ENCODE measurements at regions not wholly inside any gene's neighbourhood (a gene's known extent, or its start where the extent isn't known, plus 50 kb on each side); places are given as distances from the start of the nearest gene placed in this dataset.

GRCh38 chr4:12137575-12137974 lies 708.9 kb upstream of the HS3ST1 start:
- Histone ChIP-seq H3K4me3 (ENCODE audit: low read length) (no peak overlapping the region), H3K9me3 (ENCODE audit: control insufficient read depth in 2 of 3, low read length in 3 of 3) (no peaks in the 10 kb centered on the region), H3K36me3 (ENCODE audit: control insufficient read depth in 2 of 3, insufficient read depth in 3 of 3, low read length in 3 of 3) (no peaks in the 10 kb centered on the region), H3K4me1 (ENCODE audit: control insufficient read depth in 2 of 2, insufficient read depth in 2 of 2, low read length in 2 of 2) (no peaks in the 10 kb centered on the region), H3K27me3 (ENCODE audit: control insufficient read depth in 2 of 2, insufficient read depth in 2 of 2, low read length in 2 of 2) (no peaks in the 10 kb centered on the region), H3K27ac (ENCODE audit: low read depth, low read length) (no peak overlapping the region)
- Mint-ChIP-seq H3K4me3 (no peak overlapping the region), H3K9me3 (peaks cover 0 to 25% (median 10%) of the 10 kb centered on the region in 11 donors), H3K4me1 (no peaks in the 10 kb centered on the region), H3K27me3 (no peaks in the 10 kb centered on the region), H3K36me3 (no peaks in the 10 kb centered on the region), H3K27ac (no peak overlapping the region)
- CTCF ChIA-PET, result no interaction called here
- POLR2A ChIA-PET, result no interaction called here
- intact Hi-C loops (cut with micrococcal nuclease), result no loop called here
- ATAC-seq (no peak), DNase-seq (no peak)

- H3K27me3 ChIP-seq (ENCODE audit: control insufficient read depth in 2 of 2, insufficient read depth in 2 of 2, low read length in 2 of 2), result no peaks in the 10 kb centered on the region
- ATAC-seq (peak; percentile 55), DNase-seq (no peak)
- H3K4me3 ChIP-seq (ENCODE audit: low read length), result no peak overlapping the region
- Mint-ChIP-seq H3K36me3 (no peaks in the 10 kb centered on the region), H3K4me1 (peaks cover 0 to 1% (median 0%) of the 10 kb centered on the region in 7 donors), H3K9me3 (peaks cover 1 to 22% (median 7%) of the 10 kb centered on the region in 11 donors), H3K27me3 (no peaks in the 10 kb centered on the region), H3K4me3 (no peak overlapping the region), H3K27ac (no peak overlapping the region)
- no peak overlapping the region for H3K27ac ChIP-seq (ENCODE audit: low read depth, low read length)
- CTCF ChIA-PET, result no interaction called here
- intact Hi-C loops (cut with micrococcal nuclease), result no loop called here
- POLR2A ChIA-PET, result no interaction called here
- peaks cover 0 to 3% (median 0%) of the 10 kb centered on the region in 3 experiments for H3K9me3 ChIP-seq (ENCODE audit: control insufficient read depth in 2 of 3, low read length in 3 of 3)
- no peaks in the 10 kb centered on the region for H3K4me1 ChIP-seq (ENCODE audit: control insufficient read depth in 2 of 2, insufficient read depth in 2 of 2, low read length in 2 of 2)
- H3K36me3 ChIP-seq (ENCODE audit: control insufficient read depth in 2 of 3, insufficient read depth in 3 of 3, low read length in 3 of 3), result no peaks in the 10 kb centered on the region
These were observed 697.8 kb upstream of the HS3ST1 start for GRCh38 chr4:12126474-12126873.

GRCh38 chr4:12124138-12124537 lies 695.4 kb upstream of the HS3ST1 start:
- no peak overlapping the region for H3K27ac ChIP-seq (ENCODE audit: low read depth, low read length)
- H3K4me3 ChIP-seq (ENCODE audit: low read length), result no peak overlapping the region
- Mint-ChIP-seq H3K36me3 (no peaks in the 10 kb centered on the region), H3K4me1 (peaks cover 0 to 1% (median 0%) of the 10 kb centered on the region in 7 donors), H3K9me3 (peaks cover 0 to 14% (median 4%) of the 10 kb centered on the region in 11 donors), H3K27me3 (no peaks in the 10 kb centered on the region), H3K27ac (no peak overlapping the region), H3K4me3 (no peak overlapping the region)
- H3K9me3 ChIP-seq (ENCODE audit: control insufficient read depth in 2 of 3, low read length in 3 of 3), result peaks cover 0 to 3% (median 0%) of the 10 kb centered on the region in 3 experiments
- DNase-seq (no peak), ATAC-seq (no peak)
- intact Hi-C loops (cut with micrococcal nuclease), result no loop called here
- no peaks in the 10 kb centered on the region for H3K27me3 ChIP-seq (ENCODE audit: control insufficient read depth in 2 of 2, insufficient read depth in 2 of 2, low read length in 2 of 2)
- ChIA-PET POLR2A (no interaction called here), CTCF (no interaction called here)
- H3K4me1 ChIP-seq (ENCODE audit: control insufficient read depth in 2 of 2, insufficient read depth in 2 of 2, low read length in 2 of 2), result no peaks in the 10 kb centered on the region
- H3K36me3 ChIP-seq (ENCODE audit: control insufficient read depth in 2 of 3, insufficient read depth in 3 of 3, low read length in 3 of 3), result no peaks in the 10 kb centered on the region

GRCh38 chr4:12123707-12124106 lies 695.0 kb upstream of the HS3ST1 start:
- Histone ChIP-seq H3K27ac (ENCODE audit: low read depth, low read length) (no peak overlapping the region), H3K36me3 (ENCODE audit: control insufficient read depth in 2 of 3, insufficient read depth in 3 of 3, low read length in 3 of 3) (no peaks in the 10 kb centered on the region), H3K27me3 (ENCODE audit: control insufficient read depth in 2 of 2, insufficient read depth in 2 of 2, low read length in 2 of 2) (no peaks in the 10 kb centered on the region), H3K4me3 (ENCODE audit: low read length) (no peak overlapping the region), H3K9me3 (ENCODE audit: control insufficient read depth in 2 of 3, low read length in 3 of 3) (no peaks in the 10 kb centered on the region), H3K4me1 (ENCODE audit: control insufficient read depth in 2 of 2, insufficient read depth in 2 of 2, low read length in 2 of 2) (no peaks in the 10 kb centered on the region)
- Mint-ChIP-seq H3K27me3 (no peaks in the 10 kb centered on the region), H3K36me3 (no peaks in the 10 kb centered on the region), H3K4me1 (peaks cover 0 to 1% (median 0%) of the 10 kb centered on the region in 7 donors), H3K9me3 (peaks cover 0 to 14% (median 4%) of the 10 kb centered on the region in 11 donors), H3K4me3 (no peak overlapping the region), H3K27ac (no peak overlapping the region)
- peak; percentile 48 for ATAC-seq
- no peak for DNase-seq
- POLR2A ChIA-PET, result no interaction called here
- CTCF ChIA-PET, result no interaction called here
- intact Hi-C loops (cut with micrococcal nuclease), result no loop called here

- no peak for DNase-seq
- CTCF ChIA-PET, result no interaction called here
- Mint-ChIP-seq H3K4me3 (no peak overlapping the region), H3K27ac (no peak overlapping the region), H3K9me3 (peaks cover 0 to 14% (median 3%) of the 10 kb centered on the region in 11 donors), H3K27me3 (no peaks in the 10 kb centered on the region), H3K4me1 (peaks cover 0 to 1% (median 0%) of the 10 kb centered on the region in 7 donors), H3K36me3 (no peaks in the 10 kb centered on the region)
- Histone ChIP-seq H3K27me3 (ENCODE audit: control insufficient read depth in 2 of 2, insufficient read depth in 2 of 2, low read length in 2 of 2) (no peaks in the 10 kb centered on the region), H3K27ac (ENCODE audit: low read depth, low read length) (no peak overlapping the region), H3K4me3 (ENCODE audit: low read length) (no peak overlapping the region), H3K9me3 (ENCODE audit: control insufficient read depth in 2 of 3, low read length in 3 of 3) (no peaks in the 10 kb centered on the region), H3K36me3 (ENCODE audit: control insufficient read depth in 2 of 3, insufficient read depth in 3 of 3, low read length in 3 of 3) (no peaks in the 10 kb centered on the region), H3K4me1 (ENCODE audit: control insufficient read depth in 2 of 2, insufficient read depth in 2 of 2, low read length in 2 of 2) (no peaks in the 10 kb centered on the region)
- POLR2A ChIA-PET, result no interaction called here
- intact Hi-C loops (cut with micrococcal nuclease), result no loop called here
- no peak for ATAC-seq
These were observed 693.6 kb upstream of the HS3ST1 start for GRCh38 chr4:12122316-12122715.

- POLR2A ChIA-PET, result no interaction called here
- Histone ChIP-seq H3K27ac (ENCODE audit: low read depth, low read length) (no peak overlapping the region), H3K4me1 (ENCODE audit: control insufficient read depth in 2 of 2, insufficient read depth in 2 of 2, low read length in 2 of 2) (no peaks in the 10 kb centered on the region), H3K27me3 (ENCODE audit: control insufficient read depth in 2 of 2, insufficient read depth in 2 of 2, low read length in 2 of 2) (no peaks in the 10 kb centered on the region), H3K4me3 (ENCODE audit: low read length) (no peak overlapping the region), H3K36me3 (ENCODE audit: control insufficient read depth in 2 of 3, insufficient read depth in 3 of 3, low read length in 3 of 3) (no peaks in the 10 kb centered on the region), H3K9me3 (ENCODE audit: control insufficient read depth in 2 of 3, low read length in 3 of 3) (no peaks in the 10 kb centered on the region)
- no peak overlapping the region for H3K4me3 Mint-ChIP-seq
- H3K4me1 Mint-ChIP-seq, result no peaks in the 10 kb centered on the region
- no peaks in the 10 kb centered on the region for H3K36me3 Mint-ChIP-seq
- CTCF ChIA-PET, result interaction anchor here (0.6 kb wide), 1 partner anchor 143 kb away, joined by 3 read pairs; no protein-coding TSS in a partner anchor
- H3K27me3 Mint-ChIP-seq, result no peaks in the 10 kb centered on the region
- DNase-seq (no peak), ATAC-seq (no peak)
- no peak overlapping the region for H3K27ac Mint-ChIP-seq
- intact Hi-C loops (cut with micrococcal nuclease), result no loop called here
- peaks cover 1 to 19% (median 5%) of the 10 kb centered on the region in 11 donors for H3K9me3 Mint-ChIP-seq
These were observed 692.3 kb upstream of the HS3ST1 start for GRCh38 chr4:12120968-12121367.

- ChIA-PET POLR2A (no interaction called here), CTCF (no interaction called here)
- H3K27ac Mint-ChIP-seq, result no peak overlapping the region
- Histone ChIP-seq H3K4me1 (ENCODE audit: control insufficient read depth in 2 of 2, insufficient read depth in 2 of 2, low read length in 2 of 2) (no peaks in the 10 kb centered on the region), H3K27ac (ENCODE audit: low read depth, low read length) (no peak overlapping the region), H3K27me3 (ENCODE audit: control insufficient read depth in 2 of 2, insufficient read depth in 2 of 2, low read length in 2 of 2) (no peaks in the 10 kb centered on the region), H3K36me3 (ENCODE audit: control insufficient read depth in 2 of 3, insufficient read depth in 3 of 3, low read length in 3 of 3) (no peaks in the 10 kb centered on the region), H3K4me3 (ENCODE audit: low read length) (no peak overlapping the region), H3K9me3 (ENCODE audit: control insufficient read depth in 2 of 3, low read length in 3 of 3) (no peaks in the 10 kb centered on the region)
- no peaks in the 10 kb centered on the region for H3K27me3 Mint-ChIP-seq
- H3K4me3 Mint-ChIP-seq, result no peak overlapping the region
- H3K4me1 Mint-ChIP-seq, result no peaks in the 10 kb centered on the region
- intact Hi-C loops (cut with micrococcal nuclease), result no loop called here
- ATAC-seq (peak; percentile 83), DNase-seq (no peak)
- no peaks in the 10 kb centered on the region for H3K36me3 Mint-ChIP-seq
- H3K9me3 Mint-ChIP-seq, result peaks cover 6 to 28% (median 12%) of the 10 kb centered on the region in 11 donors
These were observed 690.0 kb upstream of the HS3ST1 start for GRCh38 chr4:12118651-12119213.

All from naive thymus-derived CD4-positive, alpha-beta T cell (primary cell).